ENCODE measurements at regions not wholly inside any gene's neighbourhood (a gene's known extent, or its start where the extent isn't known, plus 50 kb on each side); places are given as distances from the start of the nearest gene placed in this dataset.

- no peak for TF ChIP-seq CTCF (IDR thresholded peaks at IDR 0.05; ENCODE audit: insufficient read depth, low read length)
- DNase-seq (ENCODE audit: low read depth) = no peak
- H3K4me3 ChIP-seq (ENCODE audit: low read depth, low read length) = no peak overlapping the region
These were observed 127.9 kb upstream of the DOCK10 start for GRCh38 chr2:225170162-225170561.

- no peak overlapping the region for H3K4me3 ChIP-seq (ENCODE audit: low read depth, low read length)
- DNase-seq (ENCODE audit: low read depth) = peak; percentile 4
- no peak for TF ChIP-seq CTCF (IDR thresholded peaks at IDR 0.05; ENCODE audit: insufficient read depth, low read length)
These were observed 127.1 kb upstream of the DOCK10 start for GRCh38 chr2:225169396-225169795.

- TF ChIP-seq CTCF (IDR thresholded peaks at IDR 0.05; ENCODE audit: insufficient read depth, low read length) = no peak
- no peak overlapping the region for H3K4me3 ChIP-seq (ENCODE audit: low read depth, low read length)
- peak; percentile 17 for DNase-seq (ENCODE audit: low read depth)
These were observed 122.8 kb upstream of the DOCK10 start for GRCh38 chr2:225165052-225165451.

GRCh38 chr2:225164401-225165050 lies 122.3 kb upstream of the DOCK10 start:
- H3K4me3 ChIP-seq (ENCODE audit: low read depth, low read length) = no peak overlapping the region
- no peak for TF ChIP-seq CTCF (IDR thresholded peaks at IDR 0.05; ENCODE audit: insufficient read depth, low read length)
- peak; percentile 13 for DNase-seq (ENCODE audit: low read depth)

- DNase-seq (ENCODE audit: low read depth) = no peak
- no peak for TF ChIP-seq CTCF (IDR thresholded peaks at IDR 0.05; ENCODE audit: insufficient read depth, low read length)
- H3K4me3 ChIP-seq (ENCODE audit: low read depth, low read length) = no peak overlapping the region
These were observed 116.1 kb upstream of the DOCK10 start for GRCh38 chr2:225158360-225158759.

- H3K4me3 ChIP-seq (ENCODE audit: low read depth, low read length) = no peak overlapping the region
- TF ChIP-seq CTCF (IDR thresholded peaks at IDR 0.05; ENCODE audit: insufficient read depth, low read length) = no peak
- peak; percentile 15 for DNase-seq (ENCODE audit: low read depth)
These were observed 114.7 kb upstream of the DOCK10 start for GRCh38 chr2:225156853-225157451.

All from fibroblast of the aortic adventitia (primary cell).